GM19238 (cell line): ENCODE measurements at regions not wholly inside any gene's neighbourhood (a gene's known extent, or its start where the extent isn't known, plus 50 kb on each side); places are given as distances from the start of the nearest gene placed in this dataset.

ENCODE experiments used
- DNase-seq: peaks from one replicate; pipeline ENCODE4 v3.0.0; 2011; ENCODE audit warnings: low spot score; ENCODE audit not compliant: insufficient read length

DNA sequence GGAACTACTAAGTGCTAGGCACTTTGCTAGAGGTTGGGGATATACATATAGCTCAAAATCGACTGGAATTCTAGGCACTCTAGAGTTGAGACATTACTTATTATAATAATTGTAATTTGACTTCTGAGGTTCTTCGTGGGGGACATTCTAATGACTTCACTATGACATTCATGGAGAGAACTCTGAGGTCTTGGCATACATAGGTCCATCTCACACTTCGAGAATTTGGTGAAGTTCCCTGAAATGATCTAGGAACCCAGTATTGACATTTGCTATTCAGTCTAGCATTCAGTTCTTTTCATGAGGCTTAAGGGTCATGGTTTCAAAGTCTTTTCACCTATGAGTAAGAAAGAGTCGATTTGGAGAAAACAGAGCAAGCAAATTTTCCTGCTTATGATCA lies 446.6 kb upstream of the JAG1 start:
- no peak for DNase-seq

DNA sequence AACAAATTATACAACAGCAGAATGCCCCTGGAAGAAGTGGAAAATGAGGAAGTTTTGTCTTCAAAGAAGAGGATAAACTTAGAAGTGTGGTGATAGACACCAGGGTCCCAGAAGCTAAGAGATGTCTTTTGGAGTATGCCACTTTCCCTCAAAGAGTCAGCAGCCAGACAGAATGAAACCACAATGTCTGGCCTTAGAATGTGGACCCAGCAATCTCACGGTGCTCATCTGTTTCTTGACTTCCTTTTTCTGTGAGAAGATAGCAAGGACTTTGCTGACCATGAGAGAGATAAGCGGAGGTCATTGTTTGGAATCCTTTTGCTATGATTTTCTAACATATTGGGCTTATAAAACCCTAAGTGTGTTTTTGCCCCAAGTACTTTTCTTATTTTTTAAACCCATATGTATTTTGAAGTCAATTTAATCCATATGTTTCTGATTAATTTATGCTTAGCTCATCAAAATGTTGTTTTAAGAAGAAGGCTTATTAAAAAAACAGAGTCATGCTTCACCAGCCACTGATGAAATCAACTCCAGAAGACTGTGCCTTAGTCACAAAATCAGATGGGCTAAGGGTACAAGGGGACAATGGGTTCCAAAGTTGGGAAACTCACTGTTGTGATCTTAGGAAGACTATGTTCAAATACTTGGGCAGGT lies 451.2 kb upstream of the JAG1 start:
- no peak for DNase-seq

DNA sequence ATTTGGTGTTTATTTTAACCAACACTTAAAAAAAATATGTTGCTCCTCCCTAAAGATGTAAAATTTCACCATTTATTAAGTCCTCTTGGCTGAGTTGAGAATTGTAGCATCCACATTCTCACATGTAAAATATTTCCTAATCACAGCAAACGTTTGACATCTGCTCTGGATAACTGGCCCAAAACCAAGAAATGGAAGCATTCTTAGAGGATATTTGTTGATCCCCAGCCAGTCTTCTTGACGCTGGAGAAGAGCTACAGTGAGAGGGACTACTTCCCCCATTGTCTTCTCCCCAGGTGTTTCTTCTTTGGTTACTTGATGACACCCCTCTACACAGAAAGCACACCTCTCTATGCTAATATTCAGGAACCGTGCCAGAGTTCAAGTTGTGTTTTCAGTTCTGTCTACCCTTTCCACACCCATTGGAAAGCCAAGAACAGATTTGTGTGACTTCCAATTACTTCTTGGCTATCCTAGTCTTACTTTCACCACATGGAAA lies 454.5 kb upstream of the JAG1 start:
- no peak for DNase-seq

DNA sequence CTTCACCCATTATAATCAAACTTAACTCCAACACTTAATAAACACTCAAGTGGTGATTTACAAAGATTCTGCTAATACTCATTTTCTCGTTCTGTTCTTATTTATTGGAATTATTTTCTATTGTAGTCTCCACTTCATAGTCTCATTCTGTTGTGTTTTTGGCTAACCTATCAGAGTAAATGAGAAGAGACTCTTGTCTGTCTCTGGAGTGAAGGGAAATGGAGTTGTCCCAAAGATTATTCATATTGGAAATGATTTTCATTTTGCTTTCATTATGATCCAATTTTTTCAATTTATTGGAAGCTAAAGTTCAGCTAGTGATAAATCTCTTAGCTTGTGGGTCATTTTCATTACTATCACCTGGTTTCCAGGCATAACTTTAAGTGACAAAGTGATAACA lies 454.9 kb upstream of the JAG1 start:
- no peak for DNase-seq

DNA sequence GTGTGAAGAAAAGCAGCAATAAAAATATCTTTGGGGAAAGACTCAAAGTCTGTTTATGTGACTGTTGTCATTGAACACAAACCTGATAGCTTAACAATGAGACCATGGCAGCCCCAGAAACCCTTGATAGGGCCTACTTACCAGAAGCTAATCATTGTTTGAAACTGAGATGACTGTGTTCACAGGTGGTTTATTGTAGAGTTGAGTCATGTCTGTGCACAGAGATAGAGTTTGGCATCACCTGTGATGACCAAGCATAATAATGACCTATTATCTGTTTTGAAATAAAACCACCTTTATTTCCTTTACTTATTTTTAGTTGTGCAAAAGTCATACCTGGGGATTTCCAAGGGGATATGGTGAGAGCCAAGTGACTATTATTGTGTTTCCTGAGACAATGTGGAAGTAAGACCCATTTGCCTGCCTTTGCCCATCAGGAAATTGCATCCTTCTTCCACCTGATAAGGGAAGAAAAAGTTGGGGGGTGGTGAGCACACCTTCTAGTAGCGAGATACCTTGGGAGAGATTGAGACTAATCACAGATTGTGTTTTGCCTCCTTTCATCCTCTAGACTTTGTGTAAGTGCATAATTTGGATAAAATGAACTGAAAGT lies 456.9 kb upstream of the JAG1 start:
- DNase-seq, result no peak

DNA sequence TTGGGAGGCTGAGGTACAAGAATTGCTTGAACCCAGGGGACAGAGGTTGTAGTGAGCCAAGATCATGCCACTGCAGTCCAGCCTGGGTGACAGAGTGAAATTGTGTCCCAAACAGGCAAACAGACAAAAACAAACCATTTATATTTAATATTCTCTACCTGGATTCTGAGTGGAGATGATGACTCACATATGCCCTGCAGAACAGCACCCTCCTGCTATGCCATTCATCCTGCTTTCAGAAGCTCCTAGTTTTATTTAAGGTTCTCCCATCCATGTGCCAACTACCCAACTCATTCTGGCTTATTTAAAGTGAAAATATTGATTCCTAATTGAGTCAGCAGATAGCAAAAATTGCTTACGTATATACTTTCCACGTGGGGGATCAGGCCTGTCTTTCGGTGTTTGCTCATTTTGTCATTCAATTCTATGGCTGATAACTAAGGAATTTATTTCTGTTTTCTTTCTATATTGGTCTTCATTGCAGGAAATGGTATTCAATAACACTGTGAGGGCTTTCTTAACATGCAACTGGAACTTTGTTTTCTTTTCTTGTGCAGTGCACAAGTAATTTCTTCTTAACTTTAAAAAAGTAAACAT lies 459.1 kb upstream of the JAG1 start:
- no peak for DNase-seq

DNA sequence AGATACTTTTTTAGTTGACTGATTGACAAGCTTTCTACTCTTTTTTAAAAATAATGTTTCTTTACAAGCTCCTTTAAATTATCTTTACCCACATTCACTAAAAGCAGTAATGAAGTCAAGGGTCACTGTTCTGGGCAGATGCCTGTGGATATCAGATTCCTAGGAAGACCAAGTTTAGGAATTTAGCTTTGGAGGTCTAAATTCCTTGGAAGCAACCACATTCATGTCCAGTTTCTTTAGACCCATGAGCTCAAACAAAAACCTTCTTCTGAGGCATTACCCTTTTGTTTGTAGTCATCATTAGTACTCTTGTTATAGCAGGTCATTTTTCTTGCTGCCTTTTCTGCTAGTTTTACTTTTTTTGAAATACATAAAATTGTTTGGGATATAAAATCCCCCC lies 462.9 kb upstream of the JAG1 start:
- DNase-seq, result no peak

DNA sequence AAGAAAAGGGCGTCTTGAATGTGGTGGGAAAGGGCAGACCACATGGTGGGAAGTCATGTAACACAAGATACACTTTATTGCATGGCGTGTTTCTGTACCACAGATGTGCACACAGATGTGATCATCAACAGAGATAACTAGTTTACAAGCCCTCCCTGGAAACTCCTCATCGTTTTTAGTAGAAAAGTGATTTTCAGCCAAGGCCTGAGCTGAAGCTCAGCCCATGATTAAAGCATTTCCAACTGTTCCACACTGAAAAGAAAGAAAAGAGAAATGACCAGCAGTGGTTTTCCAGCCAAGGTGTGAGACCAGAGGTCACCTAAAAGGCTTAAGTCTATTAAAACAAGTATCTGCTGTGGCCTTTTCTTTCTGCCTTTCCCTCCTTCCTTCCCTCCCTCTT lies 463.9 kb upstream of the JAG1 start:
- DNase-seq, result no peak

DNA sequence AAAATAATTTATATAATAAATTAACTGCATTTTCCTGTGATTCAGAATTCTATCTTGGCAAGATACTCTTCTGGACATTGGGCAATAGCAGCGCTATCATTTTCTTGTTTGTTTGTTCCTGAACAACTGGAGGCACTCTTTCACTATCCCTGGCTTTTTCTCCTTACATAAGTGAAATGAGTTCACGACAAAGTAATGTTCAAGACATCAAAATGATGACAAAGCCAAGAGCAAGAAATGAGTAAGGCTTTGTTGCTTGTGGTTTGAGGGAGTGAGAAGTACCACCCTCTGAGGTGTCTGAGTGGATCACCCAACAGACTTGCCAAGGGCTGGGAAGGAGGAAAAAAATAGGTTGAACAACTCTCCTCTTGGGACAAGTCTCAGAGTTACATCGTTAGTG lies 466.6 kb upstream of the JAG1 start:
- DNase-seq, result no peak

DNA sequence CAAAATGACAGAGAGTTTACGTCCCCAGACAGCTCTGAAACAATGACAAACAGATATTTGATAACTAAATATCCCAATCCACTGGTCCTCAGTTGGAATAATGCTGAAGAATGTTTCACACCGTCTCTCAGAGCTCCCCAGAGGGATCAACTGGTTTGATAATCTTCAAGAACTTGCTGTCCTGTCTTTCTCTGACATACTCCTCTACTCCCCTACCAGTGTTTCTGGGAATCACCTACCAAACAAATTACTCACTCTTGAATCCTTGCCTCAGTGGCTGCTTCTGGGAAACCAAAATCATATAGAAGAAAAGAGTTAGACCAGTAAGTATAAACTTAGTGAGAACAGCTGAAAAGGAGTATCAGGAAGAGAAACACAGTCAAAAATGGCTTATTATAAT lies 469.7 kb upstream of the JAG1 start:
- no peak for DNase-seq

DNA sequence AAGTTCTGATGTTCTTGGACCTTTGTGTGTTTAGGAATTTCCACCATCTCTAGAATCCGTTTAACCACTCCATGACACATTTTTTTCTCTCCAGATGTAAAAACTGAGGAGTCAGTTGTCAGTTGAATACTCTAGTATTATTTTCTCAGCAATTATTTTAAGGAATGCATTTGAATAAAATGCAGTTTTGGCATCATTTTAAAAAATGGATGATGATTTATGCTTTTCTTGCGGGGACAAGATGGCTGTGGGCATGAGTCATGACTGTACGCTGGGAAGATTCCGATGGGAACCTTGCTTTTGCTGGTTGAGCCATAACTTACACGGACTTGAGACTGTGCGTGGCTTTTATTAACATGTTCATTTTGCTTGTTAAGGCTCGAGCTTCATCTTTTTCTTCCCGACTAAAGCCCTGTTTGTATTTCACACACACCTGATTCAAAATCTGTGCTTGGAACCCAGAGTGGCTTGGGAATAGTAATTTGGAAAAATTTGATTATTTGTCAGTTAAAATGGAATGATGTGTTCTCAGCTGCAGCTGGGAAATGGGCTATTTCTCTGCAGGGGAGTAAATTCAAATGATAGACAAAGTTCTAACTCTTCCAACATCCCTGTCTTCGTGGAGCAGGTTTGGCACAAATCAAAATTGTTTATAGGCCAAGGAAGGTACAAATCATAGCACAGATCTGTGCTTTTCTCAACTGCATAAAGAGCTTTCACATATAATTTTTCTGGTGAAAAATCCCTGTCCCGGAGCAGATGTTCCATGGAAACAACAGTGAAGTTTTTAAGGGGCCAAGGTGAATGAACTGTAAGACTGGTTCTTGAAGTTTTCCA lies 470.5 kb upstream of the JAG1 start:
- DNase-seq, result no peak

DNA sequence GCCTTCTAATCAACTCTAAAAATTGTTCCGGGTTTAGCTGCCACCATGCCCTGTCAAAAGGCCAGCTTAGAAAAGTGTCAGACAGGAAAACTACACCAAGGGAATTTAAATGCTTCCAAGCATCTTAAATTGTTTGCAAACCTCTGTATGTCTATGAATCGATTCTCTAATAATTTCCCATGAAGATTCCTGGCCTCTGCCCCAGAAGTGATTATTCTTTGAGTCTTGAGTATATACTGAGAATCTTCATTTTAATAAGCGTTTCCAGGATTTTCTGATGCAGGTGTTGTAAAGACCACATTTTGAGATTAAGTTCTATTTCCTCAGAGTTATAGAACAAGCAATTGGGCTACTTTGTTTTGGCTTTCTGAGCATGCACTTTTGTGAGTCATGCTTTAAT lies 471.8 kb upstream of the JAG1 start:
- no peak for DNase-seq

DNA sequence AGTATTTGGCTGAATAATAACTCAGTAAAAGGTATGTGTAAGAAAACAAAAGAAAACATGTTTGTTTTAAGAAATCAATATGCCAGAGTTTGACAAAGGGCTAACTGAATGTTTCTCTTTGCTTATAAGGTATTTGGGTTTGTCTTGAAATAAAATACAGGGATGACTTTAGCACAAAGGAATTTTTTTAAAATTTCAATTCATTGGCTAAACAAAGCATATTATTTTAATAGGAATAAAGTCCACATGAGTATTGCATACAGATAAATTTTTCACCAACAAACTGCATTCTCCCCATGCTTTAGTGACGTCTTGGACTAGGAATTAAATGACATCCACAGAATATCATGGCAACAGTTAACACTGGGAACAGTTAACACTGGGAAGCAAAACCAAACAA lies 480.0 kb upstream of the JAG1 start:
- no peak for DNase-seq

DNA sequence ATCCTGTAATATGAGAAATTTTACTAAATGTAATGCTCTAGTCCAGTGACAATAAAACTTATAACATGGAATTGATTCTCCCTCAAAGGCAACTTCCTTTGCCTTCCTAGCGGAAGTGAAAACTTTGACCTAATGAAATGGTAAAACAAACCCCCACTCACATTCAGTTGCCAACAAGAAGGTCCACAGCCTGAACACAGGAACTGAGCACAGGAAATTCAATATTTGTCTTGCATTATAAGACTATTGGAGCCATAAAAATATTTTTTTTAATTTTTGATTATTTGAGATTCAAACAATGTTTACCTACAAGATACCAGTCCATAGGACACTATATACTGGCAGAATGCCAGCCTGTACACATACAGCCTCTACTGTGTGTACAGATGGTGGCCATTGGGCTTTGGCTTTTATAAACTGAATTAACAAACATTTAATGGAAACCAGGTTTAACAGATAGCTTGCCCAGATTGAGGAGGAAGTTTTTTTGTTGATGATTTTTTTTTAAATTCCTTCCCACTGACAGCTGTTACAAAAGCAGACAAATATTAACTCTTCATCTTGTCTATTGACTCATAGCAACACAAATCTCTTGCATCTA lies 481.5 kb upstream of the JAG1 start:
- DNase-seq, result no peak

DNA sequence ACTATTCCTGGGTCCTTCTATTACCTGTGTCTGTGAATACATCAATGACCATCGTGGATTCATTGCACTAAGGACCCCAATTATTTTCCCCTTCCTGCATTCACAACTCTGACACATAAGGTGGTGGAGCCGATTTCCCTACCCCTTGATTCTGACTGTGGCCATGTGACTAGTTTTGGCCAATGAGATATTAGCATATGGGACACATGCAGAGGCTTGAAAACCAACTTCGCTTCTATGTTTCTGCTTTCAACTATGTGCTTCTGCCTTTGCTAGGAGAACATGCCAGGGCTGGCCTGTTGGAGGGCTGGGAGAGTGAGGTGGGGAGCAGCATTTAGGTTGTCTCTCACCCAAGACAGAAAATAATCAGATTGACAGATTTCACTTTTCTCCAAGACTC lies 483.1 kb upstream of the JAG1 start:
- DNase-seq, result no peak

DNA sequence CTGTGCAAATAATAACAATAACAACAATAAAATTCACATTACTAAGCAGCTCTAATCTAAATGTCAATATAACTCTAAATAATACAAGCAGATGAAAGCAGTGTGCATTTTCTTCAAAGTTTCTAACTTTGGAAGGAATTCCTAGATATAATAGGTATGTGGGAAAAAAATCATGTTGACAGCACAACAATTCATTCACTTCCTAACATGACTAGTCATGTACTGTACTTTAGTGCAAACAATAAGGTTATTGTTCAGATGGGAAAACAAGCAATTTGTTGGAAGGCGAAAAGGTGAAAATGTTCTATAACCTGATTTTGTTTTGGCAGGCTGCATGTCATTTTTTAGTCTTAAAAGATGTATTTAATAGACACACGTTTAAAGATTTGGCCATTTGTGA lies 484.3 kb upstream of the JAG1 start:
- DNase-seq, result no peak

DNA sequence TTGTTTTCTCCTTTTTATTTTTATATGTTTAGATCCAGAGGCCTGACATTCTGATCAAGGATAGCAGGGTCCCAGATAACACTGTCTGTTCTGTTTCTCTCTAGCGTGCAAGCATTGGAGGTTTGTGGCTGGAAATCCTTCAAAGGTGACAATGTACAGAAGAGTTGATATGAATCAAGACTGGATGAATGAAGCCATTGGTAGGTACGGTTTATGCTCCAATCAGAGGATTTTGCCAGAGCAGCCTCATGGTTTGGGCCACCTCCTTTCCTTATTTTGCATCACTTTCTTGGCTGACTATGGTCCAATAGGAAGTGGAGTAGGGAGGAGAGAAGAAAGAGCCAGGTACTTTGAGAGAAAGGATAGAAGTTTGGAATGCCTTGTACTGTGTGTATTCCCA lies 484.8 kb upstream of the JAG1 start:
- DNase-seq, result no peak

DNA sequence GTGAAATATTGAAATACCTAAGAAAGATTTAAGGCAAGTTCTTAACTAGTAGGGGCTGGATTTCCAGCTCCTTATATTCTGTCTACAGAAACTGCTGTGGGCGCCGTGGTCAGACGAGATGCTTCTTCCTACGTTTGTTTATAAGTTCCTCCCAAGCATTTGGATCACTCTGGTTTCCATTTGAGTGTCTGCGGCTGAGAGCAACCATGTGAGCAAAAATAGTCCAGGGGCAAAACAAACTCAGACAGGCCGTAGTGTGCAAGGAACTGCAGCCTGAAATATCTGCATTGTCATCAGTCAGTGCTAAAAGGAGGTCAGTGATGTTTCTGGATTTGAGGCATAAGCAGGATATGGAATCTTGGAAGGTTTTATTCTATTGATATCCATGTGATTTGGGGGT lies 485.9 kb upstream of the JAG1 start:
- no peak for DNase-seq

DNA sequence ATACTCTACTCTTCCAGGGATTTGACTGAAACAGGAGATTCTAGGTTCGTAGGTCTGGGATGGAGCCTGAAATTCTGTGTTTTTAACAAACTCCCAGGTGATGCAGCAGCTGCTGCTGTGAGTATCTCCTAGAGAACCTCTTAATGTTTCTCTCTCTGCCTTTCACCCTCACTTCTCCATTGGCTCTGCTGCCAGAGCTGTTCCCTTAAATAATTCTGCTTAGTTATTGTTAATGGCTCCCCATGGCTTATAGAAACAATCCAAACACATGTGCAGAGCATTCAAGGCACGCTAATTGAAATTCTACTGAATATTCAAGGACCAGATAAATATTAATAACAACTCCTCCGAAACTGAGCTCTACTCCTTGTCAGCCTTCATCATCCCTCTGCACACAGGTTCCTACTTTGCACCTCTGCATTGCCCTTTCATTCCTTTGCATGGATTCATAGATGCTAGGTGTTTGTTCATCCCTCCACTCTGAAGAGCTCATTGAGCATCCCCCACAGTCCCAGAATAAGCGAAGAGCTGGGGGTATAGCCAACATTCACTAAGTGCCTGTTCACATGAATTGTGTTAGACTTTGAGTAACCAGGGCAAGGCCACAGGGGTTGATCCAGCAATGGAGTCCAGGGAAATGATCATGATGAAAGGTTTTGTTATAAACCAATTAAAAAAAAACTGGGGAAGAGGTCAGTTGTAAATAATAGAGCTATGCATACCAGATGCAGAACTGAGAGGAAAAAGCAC lies 488.4 kb upstream of the JAG1 start:
- no peak for DNase-seq

DNA sequence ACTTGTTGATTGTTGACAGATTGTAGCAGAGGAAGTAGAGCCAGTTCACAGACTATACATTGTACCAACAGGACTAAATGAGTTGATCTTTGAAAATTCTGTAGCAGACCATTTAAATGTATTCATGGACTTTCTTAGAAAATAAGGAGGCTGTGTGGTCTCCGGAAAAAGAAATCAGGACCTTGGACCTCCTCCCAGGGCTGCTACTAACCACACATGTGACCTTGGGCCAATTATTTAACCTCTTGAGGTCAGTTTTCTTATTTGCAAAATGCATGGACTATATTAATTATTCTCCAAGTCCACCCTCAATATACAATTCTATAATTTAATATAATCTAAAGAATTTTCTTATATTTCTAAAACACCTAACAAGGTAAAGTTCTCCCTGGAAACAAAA lies 492.0 kb upstream of the JAG1 start:
- DNase-seq, result no peak

DNA sequence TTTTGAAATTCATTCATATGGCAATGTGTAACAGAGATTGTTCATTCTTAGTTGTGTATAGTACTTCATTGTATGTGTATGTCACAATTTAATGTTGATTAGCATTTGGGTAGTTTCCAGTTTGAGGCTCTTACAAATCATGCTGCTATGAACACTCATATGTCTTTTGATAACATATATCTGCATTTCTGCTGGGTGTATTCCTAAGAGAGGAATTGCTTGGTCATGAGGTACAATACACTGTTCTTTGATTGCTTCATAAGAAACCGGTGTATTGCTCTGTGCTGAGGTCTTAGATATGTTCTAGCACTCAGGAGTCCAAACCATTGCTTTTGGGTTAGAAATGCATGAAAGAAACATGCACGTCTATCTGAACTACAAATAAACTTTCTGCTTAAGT lies 492.9 kb upstream of the JAG1 start:
- no peak for DNase-seq
